Transverse colon (tissue), 3 donors: ENCODE measurements at regions not wholly inside any gene's neighbourhood (a gene's known extent, or its start where the extent isn't known, plus 50 kb on each side); places are given as distances from the start of the nearest gene placed in this dataset.

Experiments
- POLR2A ChIP-seq: fragments of 450-650 bp; IDR thresholded peaks from one replicate; pipeline ENCODE4 v1.6.1; 2016; ENCODE audit warnings: antibody characterized with exemption, mild to moderate bottlenecking, moderate library complexity
- TF ChIP-seq, protein P1 (sequence below), 5 experiments: fragments of 200-600 bp in 3 of 5; fragments of 450-650 bp in 2 of 5; sonication (generic) in 3 of 5; IDR thresholded peaks; 1 replicate in 2 of 5; 2 replicates in 3 of 5; pipeline ENCODE4 v1.5.1; 2016 to 2017; ENCODE audit warnings: antibody characterized with exemption in 5 of 5, inconsistent platforms in 3 of 5, mild to moderate bottlenecking in 2 of 5, moderate library complexity in 1 of 5

DNA sequence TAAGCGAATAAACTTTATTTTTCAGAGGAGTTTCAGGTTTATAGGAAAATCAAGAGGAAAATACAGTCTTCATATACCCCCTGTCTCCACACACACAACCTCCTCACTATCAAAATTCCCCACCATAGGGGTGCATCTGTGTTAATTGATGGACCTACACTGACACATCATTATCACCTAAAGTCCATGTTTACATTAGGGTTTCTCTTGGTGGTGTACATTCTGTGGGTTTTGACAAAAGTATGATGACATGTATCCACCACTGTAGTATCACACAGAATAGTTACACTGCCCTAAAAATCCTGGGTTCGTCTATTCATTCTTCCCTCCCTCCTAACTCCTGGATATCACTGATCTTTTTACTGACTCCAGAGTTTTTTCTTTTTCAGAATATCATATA lies 654.2 kb downstream of the UQCRFS1 start:
- TF ChIP-seq, protein P1, sequence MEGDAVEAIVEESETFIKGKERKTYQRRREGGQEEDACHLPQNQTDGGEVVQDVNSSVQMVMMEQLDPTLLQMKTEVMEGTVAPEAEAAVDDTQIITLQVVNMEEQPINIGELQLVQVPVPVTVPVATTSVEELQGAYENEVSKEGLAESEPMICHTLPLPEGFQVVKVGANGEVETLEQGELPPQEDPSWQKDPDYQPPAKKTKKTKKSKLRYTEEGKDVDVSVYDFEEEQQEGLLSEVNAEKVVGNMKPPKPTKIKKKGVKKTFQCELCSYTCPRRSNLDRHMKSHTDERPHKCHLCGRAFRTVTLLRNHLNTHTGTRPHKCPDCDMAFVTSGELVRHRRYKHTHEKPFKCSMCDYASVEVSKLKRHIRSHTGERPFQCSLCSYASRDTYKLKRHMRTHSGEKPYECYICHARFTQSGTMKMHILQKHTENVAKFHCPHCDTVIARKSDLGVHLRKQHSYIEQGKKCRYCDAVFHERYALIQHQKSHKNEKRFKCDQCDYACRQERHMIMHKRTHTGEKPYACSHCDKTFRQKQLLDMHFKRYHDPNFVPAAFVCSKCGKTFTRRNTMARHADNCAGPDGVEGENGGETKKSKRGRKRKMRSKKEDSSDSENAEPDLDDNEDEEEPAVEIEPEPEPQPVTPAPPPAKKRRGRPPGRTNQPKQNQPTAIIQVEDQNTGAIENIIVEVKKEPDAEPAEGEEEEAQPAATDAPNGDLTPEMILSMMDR (IDR thresholded peaks at IDR 0.05) = no peak
- no peak for TF ChIP-seq POLR2A
